HCT116 (cell line): ENCODE measurements at regions not wholly inside any gene's neighbourhood (a gene's known extent, or its start where the extent isn't known, plus 50 kb on each side); places are given as distances from the start of the nearest gene placed in this dataset.

Experiments used
- ATF3 ChIP-seq: IDR thresholded peaks from 2 replicates; pipeline ENCODE4 v1.6.1; 2012
- CTCF ChIP-seq, 3 experiments: fragments of 200-600 bp in 1 of 3; sonication (generic) in 1 of 3; IDR thresholded peaks in 2 of 3; conservative IDR thresholded peaks in 1 of 3; 2 replicates each; pipeline ENCODE4 v1.5.1; 2012 to 2017; ENCODE audit warnings: low read depth in 2 of 3, low read length in 2 of 3, antibody characterized with exemption in 1 of 3, borderline replicate concordance in 1 of 3, control low read depth in 1 of 3, mild to moderate bottlenecking in 1 of 3, mixed read lengths in 1 of 3, mixed run types in 1 of 3, moderate library complexity in 1 of 3; ENCODE audit not compliant: insufficient read depth in 1 of 3
- EZH2 ChIP-seq: fragments of 200-600 bp; sonication (generic); IDR thresholded peaks from 2 replicates; pipeline ENCODE4 v1.6.1; 2017; ENCODE audit warnings: antibody characterized with exemption, mixed run types
- FOSL1 ChIP-seq: IDR thresholded peaks from 2 replicates; pipeline ENCODE4 v1.6.1; 2012; ENCODE audit warnings: low read depth
- JUND ChIP-seq: IDR thresholded peaks from 2 replicates; pipeline ENCODE4 v1.6.1; 2012
- MAX ChIP-seq: IDR thresholded peaks from 2 replicates; pipeline ENCODE4 v1.6.1; 2012
- POLR2A ChIP-seq: IDR thresholded peaks from 2 replicates; pipeline ENCODE4 v1.7.0; 2011; ENCODE audit warnings: borderline replicate concordance; ENCODE audit not compliant: insufficient read depth, insufficient read length; ENCODE audit errors: extremely low read depth
- POLR2AphosphoS5 ChIP-seq: IDR thresholded peaks from 2 replicates; pipeline ENCODE4 v1.6.1; 2011; ENCODE audit warnings: mild to moderate bottlenecking, low read depth, low read length, moderate library complexity
- REST ChIP-seq: IDR thresholded peaks from 2 replicates; pipeline ENCODE4 v1.6.1; 2012; ENCODE audit warnings: low read depth
- SP1 ChIP-seq: IDR thresholded peaks from 2 replicates; pipeline ENCODE4 v1.6.1; 2012; ENCODE audit warnings: low read depth
- SRF ChIP-seq: IDR thresholded peaks from 2 replicates; pipeline ENCODE4 v1.6.1; 2012; ENCODE audit warnings: low read depth
- ZBTB33 ChIP-seq: IDR thresholded peaks from 2 replicates; pipeline ENCODE4 v1.6.1; 2011; ENCODE audit warnings: mild to moderate bottlenecking, low read length, moderate library complexity; ENCODE audit not compliant: insufficient replicate concordance; ENCODE audit errors: extremely low read depth
- ZFX ChIP-seq: fragments of 450-650 bp; IDR thresholded peaks from 2 replicates; pipeline ENCODE4 v1.6.1; 2017

- TF ChIP-seq CTCF (IDR thresholded peaks at IDR 0.05 in 2 of 3, conservative IDR thresholded peaks at IDR 0.05 in 1 of 3; ENCODE audit: borderline replicate concordance in 1 of 3, insufficient read depth in 1 of 3, low read depth in 2 of 3, low read length in 2 of 3) (no peak), ZBTB33 (no peak), POLR2A (no peak), JUND (no peak), REST (no peak), POLR2AphosphoS5 (no peak), EZH2 (no peak), MAX (no peak), FOSL1 (no peak), ATF3 (no peak), SRF (no peak), ZFX (no peak), SP1 (no peak)
These were observed 369.5 kb upstream of the LRATD1 start for GRCh38 chr2:14263053-14263452.
